ENCODE measurements at regions not wholly inside any gene's neighbourhood (a gene's known extent, or its start where the extent isn't known, plus 50 kb on each side); places are given as distances from the start of the nearest gene placed in this dataset.

DNA sequence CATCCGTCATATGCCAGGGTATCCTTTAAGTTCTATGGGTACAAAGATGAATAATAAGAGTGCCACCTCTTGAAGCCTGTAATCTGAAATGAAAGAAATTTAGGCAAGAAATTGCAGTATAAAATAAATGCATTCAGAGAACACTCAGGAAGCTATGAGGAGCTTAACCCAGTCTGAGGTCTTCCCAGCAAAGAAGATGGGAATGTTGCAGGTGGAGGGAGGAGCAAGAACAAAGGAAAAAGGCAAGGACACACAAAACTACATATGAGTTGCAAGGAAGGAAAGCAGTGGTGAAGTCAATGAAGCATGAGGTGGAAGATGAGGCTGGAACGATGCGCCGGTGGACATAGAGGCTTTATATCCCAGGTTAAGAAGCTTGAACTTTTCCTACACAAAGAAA, 67.0 kb upstream of the DST start:
- no peaks in the 10 kb centered on the region for H3K36me3 ChIP-seq (ENCODE audit: control insufficient read depth, insufficient read depth, low read length, severe bottlenecking)
- no peak overlapping the region for H3K9ac ChIP-seq (ENCODE audit: low read length)
- peaks cover 35% of the 10 kb centered on the region for H3K4me1 ChIP-seq (ENCODE audit: control insufficient read depth, insufficient read depth, low read length)
- no peak for DNase-seq (ENCODE audit: low read depth)
- H3K27me3 ChIP-seq (replicated peaks; ENCODE audit: control insufficient read depth, insufficient read depth, low read length) = no peaks in the 10 kb centered on the region
- no peak overlapping the region for H3K4me3 ChIP-seq (ENCODE audit: low read length)
- H3K9me3 ChIP-seq (ENCODE audit: control insufficient read depth, low read length) = no peaks in the 10 kb centered on the region

DNA sequence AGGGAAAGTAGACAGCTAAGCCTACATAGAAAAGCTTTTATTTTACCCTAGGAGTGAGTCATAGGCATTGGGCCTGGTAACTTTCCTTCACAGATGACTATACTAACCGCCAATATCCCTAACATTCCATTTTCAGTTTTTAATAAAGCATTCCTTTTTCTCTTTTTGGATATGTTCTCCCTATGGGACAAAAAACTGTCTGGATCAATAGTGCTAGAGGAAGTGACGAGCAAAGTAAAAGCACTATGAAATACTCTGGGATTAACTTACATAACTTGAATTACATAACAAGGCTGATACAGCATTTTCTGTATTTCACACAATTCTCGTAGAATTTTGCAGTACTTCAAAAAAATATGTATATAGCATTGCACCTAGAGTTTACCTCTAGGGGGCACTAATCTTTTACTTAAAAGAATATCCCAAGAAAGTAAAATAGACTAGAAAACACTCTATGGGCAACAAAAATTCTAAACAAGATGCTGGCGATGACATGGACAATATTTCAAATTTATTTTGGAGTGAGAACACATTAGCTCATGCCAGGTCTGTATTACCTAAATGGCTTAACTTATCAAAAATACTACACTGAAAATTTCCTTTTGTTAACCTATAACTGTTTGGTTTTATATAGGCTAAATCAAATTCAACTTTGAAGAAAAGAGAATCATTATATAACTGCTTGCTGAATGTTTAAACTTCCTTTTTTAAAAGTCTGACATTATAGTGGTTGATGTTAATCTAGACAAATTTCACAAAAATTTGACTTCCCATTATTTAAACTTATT, 66.3 kb upstream of the DST start:
- H3K9ac ChIP-seq (ENCODE audit: low read length) = peak overlapping the region; percentile 68
- H3K4me1 ChIP-seq (ENCODE audit: control insufficient read depth, insufficient read depth, low read length) = peaks cover 29% of the 10 kb centered on the region
- H3K27me3 ChIP-seq (replicated peaks; ENCODE audit: control insufficient read depth, insufficient read depth, low read length) = no peaks in the 10 kb centered on the region
- peak overlapping the region; percentile 72 for H3K4me3 ChIP-seq (ENCODE audit: low read length)
- DNase-seq (ENCODE audit: low read depth) = peak; percentile 90
- H3K9me3 ChIP-seq (ENCODE audit: control insufficient read depth, low read length) = no peaks in the 10 kb centered on the region
- no peaks in the 10 kb centered on the region for H3K36me3 ChIP-seq (ENCODE audit: control insufficient read depth, insufficient read depth, low read length, severe bottlenecking)

DNA sequence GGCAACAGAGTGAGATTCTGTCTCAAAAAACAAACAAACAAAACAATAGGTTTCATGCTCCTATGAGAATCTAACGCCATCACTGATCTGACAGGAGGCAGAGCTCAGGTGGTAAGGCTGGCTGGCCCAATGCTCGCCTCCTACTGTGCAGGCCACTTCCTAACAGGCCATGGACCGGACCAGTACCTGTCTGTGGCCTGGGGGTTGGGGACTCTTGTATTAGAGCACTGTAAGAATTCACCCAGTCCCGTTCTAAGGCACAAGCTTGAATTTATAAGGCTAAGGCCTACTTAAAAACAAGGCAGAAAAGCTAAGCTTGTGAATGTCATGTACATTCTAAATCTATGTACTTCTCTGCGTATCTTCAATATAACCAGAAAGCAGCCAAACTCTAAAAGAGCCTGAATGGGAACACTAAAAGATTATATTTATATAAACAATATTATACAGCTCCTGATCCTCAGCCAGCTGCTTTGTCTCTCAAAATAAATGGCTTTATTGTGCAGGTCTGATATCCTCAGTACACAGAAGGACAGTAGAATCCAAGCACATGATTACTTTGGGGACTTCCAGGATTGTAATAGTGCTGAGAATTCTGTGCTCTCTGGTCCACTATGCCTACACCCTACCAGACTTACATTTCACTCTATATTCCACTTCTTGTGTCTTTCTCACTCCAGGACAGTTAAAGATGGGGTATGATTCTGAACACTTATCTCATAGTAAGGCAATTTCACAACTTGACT, 64.5 kb upstream of the DST start:
- no peaks in the 10 kb centered on the region for H3K9me3 ChIP-seq (ENCODE audit: control insufficient read depth, low read length)
- H3K4me3 ChIP-seq (ENCODE audit: low read length) = no peak overlapping the region
- H3K27me3 ChIP-seq (replicated peaks; ENCODE audit: control insufficient read depth, insufficient read depth, low read length) = no peaks in the 10 kb centered on the region
- DNase-seq (ENCODE audit: low read depth) = no peak
- peaks cover 15% of the 10 kb centered on the region for H3K4me1 ChIP-seq (ENCODE audit: control insufficient read depth, insufficient read depth, low read length)
- no peaks in the 10 kb centered on the region for H3K36me3 ChIP-seq (ENCODE audit: control insufficient read depth, insufficient read depth, low read length, severe bottlenecking)
- peak overlapping the region; percentile 32 for H3K9ac ChIP-seq (ENCODE audit: low read length)

DNA sequence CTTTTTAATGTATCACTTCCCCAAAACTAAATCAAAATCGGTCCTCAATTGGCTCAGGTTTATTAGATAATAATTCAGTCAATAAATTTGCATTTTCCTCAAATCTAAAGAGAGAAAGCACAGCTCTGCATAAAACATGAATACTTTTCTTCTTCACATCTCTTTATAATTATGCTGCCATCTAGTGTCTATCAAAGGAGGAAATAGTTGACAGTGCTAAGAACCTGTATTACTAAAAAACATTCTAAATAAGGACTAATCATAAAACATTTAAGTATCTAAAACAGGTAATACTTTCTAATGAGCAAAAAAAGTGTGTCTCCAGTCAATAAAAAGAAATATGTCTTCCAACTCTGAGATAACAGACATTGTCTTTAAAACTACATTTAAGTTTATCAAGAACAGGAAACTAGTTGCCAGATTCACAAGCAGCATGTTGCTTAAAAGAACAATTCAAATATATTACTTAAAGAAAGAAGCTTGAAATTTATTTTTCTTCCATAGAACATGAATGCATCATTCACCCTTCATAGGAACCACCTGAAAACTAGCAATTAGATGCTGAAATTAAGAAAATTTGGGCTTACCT, 56.5 kb upstream of the DST start:
- Histone ChIP-seq H3K36me3 (ENCODE audit: control insufficient read depth, insufficient read depth, low read length, severe bottlenecking) (no peaks in the 10 kb centered on the region), H3K4me3 (ENCODE audit: low read length) (no peak overlapping the region), H3K9ac (ENCODE audit: low read length) (no peak overlapping the region), H3K27me3 (replicated peaks; ENCODE audit: control insufficient read depth, insufficient read depth, low read length) (no peaks in the 10 kb centered on the region), H3K4me1 (ENCODE audit: control insufficient read depth, insufficient read depth, low read length) (peaks cover 15% of the 10 kb centered on the region), H3K9me3 (ENCODE audit: control insufficient read depth, low read length) (no peaks in the 10 kb centered on the region)
- peak; percentile 77 for DNase-seq (ENCODE audit: low read depth)

DNA sequence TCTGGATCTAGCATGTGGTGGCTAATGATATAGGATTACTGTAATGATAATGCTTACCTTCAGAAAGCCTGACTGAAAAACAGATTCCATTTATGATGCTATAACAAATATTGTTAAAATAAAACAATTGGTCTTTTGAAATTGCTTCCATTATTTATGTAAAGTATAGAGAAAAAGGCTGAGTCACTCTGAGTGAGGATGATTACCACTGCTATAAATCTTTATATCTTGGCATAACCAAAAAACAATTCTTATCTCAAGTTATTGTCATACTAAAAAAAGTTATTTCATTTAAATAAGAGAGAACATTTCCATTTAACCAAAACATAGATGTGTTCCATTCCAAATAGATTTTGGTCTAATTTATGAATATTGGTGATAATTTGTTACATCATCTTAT, 53.0 kb upstream of the DST start:
- H3K27me3 ChIP-seq (replicated peaks; ENCODE audit: control insufficient read depth, insufficient read depth, low read length) = no peaks in the 10 kb centered on the region
- H3K9ac ChIP-seq (ENCODE audit: low read length) = no peak overlapping the region
- no peaks in the 10 kb centered on the region for H3K36me3 ChIP-seq (ENCODE audit: control insufficient read depth, insufficient read depth, low read length, severe bottlenecking)

DNA sequence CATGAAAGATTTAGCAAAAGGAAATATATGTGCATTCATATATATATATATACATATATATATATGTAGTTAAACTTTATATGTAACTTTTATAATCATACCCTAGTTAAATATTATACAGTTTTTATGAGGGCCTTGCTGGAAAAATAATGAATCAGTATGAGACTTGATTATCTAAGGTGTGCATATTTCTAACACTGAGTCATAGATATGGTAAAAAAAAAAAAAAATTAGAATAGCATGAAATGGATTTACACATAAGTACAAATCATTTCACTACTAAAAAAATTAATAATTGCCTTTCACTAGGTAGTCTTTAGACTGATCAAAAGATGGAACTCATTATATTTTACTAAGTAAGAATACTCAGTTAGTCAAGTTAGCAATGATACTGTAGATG, 51.3 kb upstream of the DST start:
- Histone ChIP-seq H3K36me3 (ENCODE audit: control insufficient read depth, insufficient read depth, low read length, severe bottlenecking) (no peaks in the 10 kb centered on the region), H3K4me1 (ENCODE audit: control insufficient read depth, insufficient read depth, low read length) (peaks cover 57% of the 10 kb centered on the region), H3K9ac (ENCODE audit: low read length) (no peak overlapping the region), H3K4me3 (ENCODE audit: low read length) (no peak overlapping the region), H3K9me3 (ENCODE audit: control insufficient read depth, low read length) (no peaks in the 10 kb centered on the region), H3K27me3 (replicated peaks; ENCODE audit: control insufficient read depth, insufficient read depth, low read length) (no peaks in the 10 kb centered on the region)
- no peak for DNase-seq (ENCODE audit: low read depth)

More for the DNA sequence above, 53.0 kb upstream of the DST start:
- no peak overlapping the region for H3K4me3 ChIP-seq (ENCODE audit: low read length)
- H3K4me1 ChIP-seq (ENCODE audit: control insufficient read depth, insufficient read depth, low read length) = peaks cover 40% of the 10 kb centered on the region
- no peaks in the 10 kb centered on the region for H3K9me3 ChIP-seq (ENCODE audit: control insufficient read depth, low read length)
- no peak for DNase-seq (ENCODE audit: low read depth)

DNA sequence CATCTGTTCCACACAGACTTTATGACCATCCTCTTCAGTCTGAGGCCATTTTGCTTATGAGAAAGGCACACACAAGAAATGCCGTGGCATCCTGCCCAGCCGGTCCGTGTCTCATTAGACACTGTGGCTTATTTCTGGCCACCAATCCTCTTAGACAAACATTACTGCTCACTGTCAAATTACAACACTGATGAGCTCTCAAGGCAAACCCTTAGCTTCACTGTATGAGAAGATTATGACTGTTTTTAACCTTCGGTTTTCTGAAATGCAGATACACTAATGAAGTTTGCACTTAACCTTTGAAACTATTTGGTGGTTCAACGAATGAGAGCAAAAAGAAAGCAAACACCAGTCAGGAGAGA, 50.5 kb upstream of the DST start:
- Histone ChIP-seq H3K4me3 (ENCODE audit: low read length) (peak overlapping the region; percentile 86), H3K9ac (ENCODE audit: low read length) (peak overlapping the region; percentile 84), H3K4me1 (ENCODE audit: control insufficient read depth, insufficient read depth, low read length) (peaks cover 65% of the 10 kb centered on the region), H3K27me3 (replicated peaks; ENCODE audit: control insufficient read depth, insufficient read depth, low read length) (no peaks in the 10 kb centered on the region), H3K9me3 (ENCODE audit: control insufficient read depth, low read length) (no peaks in the 10 kb centered on the region), H3K36me3 (ENCODE audit: control insufficient read depth, insufficient read depth, low read length, severe bottlenecking) (no peaks in the 10 kb centered on the region)
- DNase-seq (ENCODE audit: low read depth) = peak; percentile 87

DNA sequence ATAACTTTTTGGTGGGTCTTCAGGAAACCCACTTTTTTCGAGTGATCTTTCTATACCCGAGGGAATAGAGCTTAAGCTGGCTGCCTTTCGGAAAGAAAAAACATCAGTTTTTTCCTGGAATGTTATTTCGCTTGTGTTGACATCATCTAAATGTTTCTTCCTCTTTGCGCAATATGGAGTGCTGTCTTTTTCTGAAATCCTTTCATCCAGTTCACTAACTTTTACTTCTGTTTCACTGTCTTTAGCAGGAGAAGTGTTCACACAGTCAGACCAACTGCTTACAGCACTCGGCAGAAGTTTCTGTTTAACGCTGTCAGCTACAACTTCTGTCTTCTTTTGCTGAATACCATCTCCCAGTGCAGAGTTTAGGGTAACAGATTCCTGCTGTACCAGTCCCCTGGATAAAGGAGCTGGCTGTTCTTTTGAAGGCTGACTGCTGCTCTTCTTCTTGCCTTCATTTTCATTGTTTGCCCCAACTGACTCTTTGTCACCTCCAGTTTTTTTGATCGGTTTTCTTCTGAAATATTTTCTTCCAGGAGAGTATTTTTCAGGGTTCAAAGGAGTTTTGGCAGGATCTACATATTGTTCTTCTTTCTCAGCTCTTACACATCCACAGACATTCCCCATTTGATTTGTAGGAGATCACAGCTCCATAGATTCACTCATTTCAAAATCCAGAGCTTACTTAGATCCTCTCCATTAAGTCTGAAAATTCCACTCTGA, 50.0 kb upstream of the DST start:
- no peaks in the 10 kb centered on the region for H3K27me3 ChIP-seq (replicated peaks; ENCODE audit: control insufficient read depth, insufficient read depth, low read length)
- H3K4me3 ChIP-seq (ENCODE audit: low read length) = peak overlapping the region; percentile 86
- H3K36me3 ChIP-seq (ENCODE audit: control insufficient read depth, insufficient read depth, low read length, severe bottlenecking) = no peaks in the 10 kb centered on the region
- H3K9ac ChIP-seq (ENCODE audit: low read length) = peak overlapping the region; percentile 84
- DNase-seq (ENCODE audit: low read depth) = peak; percentile 79
- H3K4me1 ChIP-seq (ENCODE audit: control insufficient read depth, insufficient read depth, low read length) = peaks cover 66% of the 10 kb centered on the region
- no peaks in the 10 kb centered on the region for H3K9me3 ChIP-seq (ENCODE audit: control insufficient read depth, low read length)

Data from adipocyte (in vitro differentiated cells).